ENCODE measurements at regions not wholly inside any gene's neighbourhood (a gene's known extent, or its start where the extent isn't known, plus 50 kb on each side); places are given as distances from the start of the nearest gene placed in this dataset.

DNA sequence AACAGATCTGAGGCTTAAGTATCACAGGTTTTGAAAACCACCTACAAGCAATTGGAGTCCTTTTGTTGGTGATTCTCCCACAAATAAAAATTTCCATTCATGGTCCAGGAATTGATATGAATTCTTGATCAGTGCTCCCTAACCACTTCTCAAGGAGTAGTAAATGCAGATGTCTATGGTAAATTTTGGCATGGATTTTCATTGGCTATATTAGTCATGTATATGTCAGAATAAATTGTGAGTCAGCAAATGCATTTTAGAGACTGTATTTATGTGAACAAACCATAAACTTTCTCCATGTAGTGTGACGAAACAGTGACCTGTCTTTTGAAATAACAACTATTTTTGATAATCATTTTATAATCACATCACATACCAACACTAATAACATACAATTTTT lies 611.1 kb downstream of the HTR1A start:
- no peaks in the 10 kb centered on the region for H3K27me3 ChIP-seq (ENCODE audit: low read depth, low read length)

DNA sequence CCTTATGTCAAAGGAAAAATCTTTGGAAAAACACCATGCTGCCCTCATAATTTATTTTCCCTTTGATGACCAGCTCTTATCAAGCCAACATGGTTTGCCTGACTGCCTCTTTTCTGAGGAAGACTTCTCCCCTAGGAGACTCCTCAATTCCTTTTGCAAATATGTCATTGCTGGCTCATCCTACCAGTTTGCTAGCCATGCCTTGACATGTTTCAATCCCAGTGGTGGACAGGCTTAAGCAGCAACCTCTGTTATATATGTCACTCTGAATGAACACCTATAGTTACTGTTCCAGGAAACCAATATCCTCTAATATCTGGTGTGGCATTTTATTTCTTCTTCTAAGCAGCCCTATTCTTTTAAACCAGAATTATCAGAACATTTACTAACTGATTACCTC lies 615.8 kb downstream of the HTR1A start:
- Histone ChIP-seq H3K27me3 (ENCODE audit: low read depth, low read length) (no peaks in the 10 kb centered on the region), H3K9me3 (ENCODE audit: insufficient read depth, low read length) (no peaks in the 10 kb centered on the region), H3K4me3 (ENCODE audit: low read length) (no peak overlapping the region), H3K4me1 (ENCODE audit: low read length) (no peaks in the 10 kb centered on the region), H3K36me3 (replicated peaks; ENCODE audit: low read depth, low read length) (no peaks in the 10 kb centered on the region), H3K4me2 (ENCODE audit: low read length) (no peak overlapping the region), H3K27ac (ENCODE audit: low read length) (no peak overlapping the region), H4K20me1 (ENCODE audit: insufficient read depth, low read length) (no peaks in the 10 kb centered on the region), H2AFZ (ENCODE audit: low read depth, low read length) (no peak overlapping the region), H3K9ac (ENCODE audit: low read length) (no peak overlapping the region), H3K79me2 (ENCODE audit: low read length) (no peaks in the 10 kb centered on the region)
- TF ChIP-seq EZH2phosphoT487 (IDR thresholded peaks at IDR 0.05; ENCODE audit: low read depth) = no peak

More for the DNA sequence above, 611.1 kb downstream of the HTR1A start:
- no peak overlapping the region for H3K9ac ChIP-seq (ENCODE audit: low read length)
- no peaks in the 10 kb centered on the region for H4K20me1 ChIP-seq (ENCODE audit: insufficient read depth, low read length)
- no peaks in the 10 kb centered on the region for H3K79me2 ChIP-seq (ENCODE audit: low read length)
- H3K9me3 ChIP-seq (ENCODE audit: insufficient read depth, low read length) = no peaks in the 10 kb centered on the region
- TF ChIP-seq, protein P1, sequence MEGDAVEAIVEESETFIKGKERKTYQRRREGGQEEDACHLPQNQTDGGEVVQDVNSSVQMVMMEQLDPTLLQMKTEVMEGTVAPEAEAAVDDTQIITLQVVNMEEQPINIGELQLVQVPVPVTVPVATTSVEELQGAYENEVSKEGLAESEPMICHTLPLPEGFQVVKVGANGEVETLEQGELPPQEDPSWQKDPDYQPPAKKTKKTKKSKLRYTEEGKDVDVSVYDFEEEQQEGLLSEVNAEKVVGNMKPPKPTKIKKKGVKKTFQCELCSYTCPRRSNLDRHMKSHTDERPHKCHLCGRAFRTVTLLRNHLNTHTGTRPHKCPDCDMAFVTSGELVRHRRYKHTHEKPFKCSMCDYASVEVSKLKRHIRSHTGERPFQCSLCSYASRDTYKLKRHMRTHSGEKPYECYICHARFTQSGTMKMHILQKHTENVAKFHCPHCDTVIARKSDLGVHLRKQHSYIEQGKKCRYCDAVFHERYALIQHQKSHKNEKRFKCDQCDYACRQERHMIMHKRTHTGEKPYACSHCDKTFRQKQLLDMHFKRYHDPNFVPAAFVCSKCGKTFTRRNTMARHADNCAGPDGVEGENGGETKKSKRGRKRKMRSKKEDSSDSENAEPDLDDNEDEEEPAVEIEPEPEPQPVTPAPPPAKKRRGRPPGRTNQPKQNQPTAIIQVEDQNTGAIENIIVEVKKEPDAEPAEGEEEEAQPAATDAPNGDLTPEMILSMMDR (IDR thresholded peaks at IDR 0.05; ENCODE audit: low read depth, low read length) = no peak
- TF ChIP-seq EZH2phosphoT487 (IDR thresholded peaks at IDR 0.05; ENCODE audit: low read depth) = no peak
- no peaks in the 10 kb centered on the region for H3K4me1 ChIP-seq (ENCODE audit: low read length)
- no peak overlapping the region for H2AFZ ChIP-seq (ENCODE audit: low read depth, low read length)
- H3K36me3 ChIP-seq (replicated peaks; ENCODE audit: low read depth, low read length) = no peaks in the 10 kb centered on the region
- no peak overlapping the region for H3K4me2 ChIP-seq (ENCODE audit: low read length)
- no peak overlapping the region for H3K4me3 ChIP-seq (ENCODE audit: low read length)
- no peak overlapping the region for H3K27ac ChIP-seq (ENCODE audit: low read length)

DNA sequence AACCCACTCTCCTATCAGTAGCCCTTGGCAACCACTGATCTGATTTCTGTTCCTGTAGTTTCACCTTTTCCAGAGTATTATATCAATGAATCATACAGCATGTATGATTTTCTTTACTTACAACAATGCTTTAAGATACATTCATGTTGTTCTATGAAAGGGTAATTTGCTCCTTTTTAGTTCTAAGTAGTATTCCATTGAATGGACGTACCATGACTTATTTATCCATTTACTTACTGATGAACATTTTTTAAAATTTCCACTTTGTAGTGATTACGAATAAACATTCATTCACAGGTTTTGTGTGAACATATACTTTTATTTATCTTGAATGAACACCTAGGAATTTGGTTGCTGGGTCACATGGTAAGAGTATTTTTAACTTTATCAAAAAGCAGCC lies 620.8 kb downstream of the HTR1A start:
- Histone ChIP-seq H2AFZ (ENCODE audit: low read depth, low read length) (no peak overlapping the region), H4K20me1 (ENCODE audit: insufficient read depth, low read length) (no peaks in the 10 kb centered on the region), H3K27ac (ENCODE audit: low read length) (no peak overlapping the region), H3K36me3 (replicated peaks; ENCODE audit: low read depth, low read length) (no peaks in the 10 kb centered on the region), H3K9ac (ENCODE audit: low read length) (no peak overlapping the region), H3K4me3 (ENCODE audit: low read length) (no peak overlapping the region), H3K79me2 (ENCODE audit: low read length) (no peaks in the 10 kb centered on the region), H3K9me3 (ENCODE audit: insufficient read depth, low read length) (no peaks in the 10 kb centered on the region), H3K4me2 (ENCODE audit: low read length) (no peak overlapping the region), H3K27me3 (ENCODE audit: low read depth, low read length) (no peaks in the 10 kb centered on the region), H3K4me1 (ENCODE audit: low read length) (no peaks in the 10 kb centered on the region)
- TF ChIP-seq, protein P1 (IDR thresholded peaks at IDR 0.05; ENCODE audit: low read depth, low read length) = no peak
- no peak for TF ChIP-seq EZH2phosphoT487 (IDR thresholded peaks at IDR 0.05; ENCODE audit: low read depth)

DNA sequence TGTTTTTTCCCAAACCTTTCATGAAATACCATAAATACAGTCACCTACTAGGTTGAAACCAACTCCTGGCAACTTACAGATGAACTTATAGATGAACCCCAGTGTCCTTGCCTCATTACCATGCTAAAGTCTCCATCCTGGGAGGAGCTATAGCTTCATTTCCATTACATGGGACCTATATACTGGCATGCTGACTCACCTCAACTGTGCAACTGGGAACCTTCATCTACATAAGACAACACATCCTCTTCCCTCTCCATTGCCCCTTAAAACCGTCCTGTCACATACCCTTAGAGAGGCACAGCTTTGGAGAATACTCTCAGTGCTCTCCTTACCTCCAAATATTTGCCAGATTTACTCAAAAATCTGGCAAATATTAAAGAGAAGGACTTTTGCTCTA lies 638.3 kb downstream of the HTR1A start:
- H4K20me1 ChIP-seq (ENCODE audit: insufficient read depth, low read length) = no peaks in the 10 kb centered on the region
- no peaks in the 10 kb centered on the region for H3K79me2 ChIP-seq (ENCODE audit: low read length)
- H3K4me3 ChIP-seq (ENCODE audit: low read length) = no peak overlapping the region
- no peaks in the 10 kb centered on the region for H3K9me3 ChIP-seq (ENCODE audit: insufficient read depth, low read length)
- no peaks in the 10 kb centered on the region for H3K36me3 ChIP-seq (replicated peaks; ENCODE audit: low read depth, low read length)
- TF ChIP-seq, protein P1 (IDR thresholded peaks at IDR 0.05; ENCODE audit: low read depth, low read length) = no peak
- TF ChIP-seq EZH2phosphoT487 (IDR thresholded peaks at IDR 0.05; ENCODE audit: low read depth) = no peak
- H3K27me3 ChIP-seq (ENCODE audit: low read depth, low read length) = no peaks in the 10 kb centered on the region
- H3K4me2 ChIP-seq (ENCODE audit: low read length) = no peak overlapping the region
- no peak overlapping the region for H3K9ac ChIP-seq (ENCODE audit: low read length)
- H3K27ac ChIP-seq (ENCODE audit: low read length) = no peak overlapping the region
- no peak overlapping the region for H2AFZ ChIP-seq (ENCODE audit: low read depth, low read length)
- H3K4me1 ChIP-seq (ENCODE audit: low read length) = no peaks in the 10 kb centered on the region

DNA sequence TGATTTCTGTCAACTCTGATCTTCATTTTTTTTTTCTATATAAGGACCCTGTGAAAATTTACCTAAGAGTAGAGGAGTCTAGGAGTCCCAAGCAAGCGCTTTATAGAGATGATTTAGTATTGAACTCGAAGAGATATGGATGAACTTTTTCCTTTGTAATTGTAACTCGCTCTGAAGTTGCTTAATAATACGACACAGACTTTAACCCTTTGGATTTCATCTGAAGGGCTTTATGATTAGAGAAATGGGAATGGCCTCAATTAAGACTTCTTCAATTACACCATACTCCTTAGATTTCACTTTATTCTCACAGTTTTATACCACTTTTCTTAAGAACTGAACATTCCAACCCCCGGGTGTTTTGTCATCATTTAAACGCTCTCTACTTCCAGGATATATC lies 647.7 kb downstream of the HTR1A start:
- Histone ChIP-seq H3K27me3 (ENCODE audit: low read depth, low read length) (no peaks in the 10 kb centered on the region), H3K9ac (ENCODE audit: low read length) (no peak overlapping the region), H3K4me1 (ENCODE audit: low read length) (no peaks in the 10 kb centered on the region), H3K27ac (ENCODE audit: low read length) (no peak overlapping the region), H3K79me2 (ENCODE audit: low read length) (no peaks in the 10 kb centered on the region), H3K4me2 (ENCODE audit: low read length) (no peak overlapping the region), H2AFZ (ENCODE audit: low read depth, low read length) (no peak overlapping the region), H3K9me3 (ENCODE audit: insufficient read depth, low read length) (no peaks in the 10 kb centered on the region), H3K4me3 (ENCODE audit: low read length) (no peak overlapping the region), H3K36me3 (replicated peaks; ENCODE audit: low read depth, low read length) (no peaks in the 10 kb centered on the region), H4K20me1 (ENCODE audit: insufficient read depth, low read length) (no peaks in the 10 kb centered on the region)
- TF ChIP-seq, protein P1 (IDR thresholded peaks at IDR 0.05; ENCODE audit: low read depth, low read length) = no peak
- no peak for TF ChIP-seq EZH2phosphoT487 (IDR thresholded peaks at IDR 0.05; ENCODE audit: low read depth)
